Thoracic aorta (tissue), 2 donors: ENCODE measurements at regions not wholly inside any gene's neighbourhood (a gene's known extent, or its start where the extent isn't known, plus 50 kb on each side); places are given as distances from the start of the nearest gene placed in this dataset.
"Not testable (repeated sequence)": the region's sequence is repeated elsewhere in the genome, so short reads cannot be mapped to it uniquely, and the experiment has no call there.

ENCODE experiments used
- ATAC-seq: fragments of 150-250 bp; one replicate; pipeline ENCODE4 v1.8.0; 2017; ENCODE audit warnings: low read depth; ENCODE audit not compliant: insufficient number of reproducible peaks, low FRiP score
- DNase-seq: peaks from one replicate; pipeline ENCODE4 v3.0.0-alpha.2; 2020; ENCODE audit warnings: low spot score
- H3K27ac ChIP-seq, 2 donors: fragments of 200-600 bp; sonication (generic); 1 replicate in 1 of 2; 2 replicates in 1 of 2; pipeline ENCODE4 v1.5.1; 2016; ENCODE audit warnings: mild to moderate bottlenecking in 2 of 2, moderate library complexity in 2 of 2
- H3K27me3 ChIP-seq: fragments of 200-600 bp; sonication (generic); replicated peaks from 2 replicates; pipeline ENCODE4 v1.6.0; 2016; ENCODE audit warnings: mild to moderate bottlenecking; ENCODE audit not compliant: insufficient read depth
- H3K36me3 ChIP-seq: fragments of 200-600 bp; sonication (generic); one replicate; pipeline ENCODE4 v1.5.1; 2016
- H3K4me1 ChIP-seq, 2 donors: fragments of 200-600 bp; sonication (generic); 1 replicate in 1 of 2; 2 replicates in 1 of 2; pipeline versions ENCODE4 v1.5.1 to v1.6.0; 2016; ENCODE audit warnings: low read depth in 2 of 2, mild to moderate bottlenecking in 1 of 2; ENCODE audit not compliant: control insufficient read depth in 1 of 2
- H3K4me3 ChIP-seq: fragments of 200-600 bp; sonication (generic); 2 replicates; pipeline ENCODE4 v1.5.1; 2016; ENCODE audit warnings: mild to moderate bottlenecking
- H3K9me3 ChIP-seq: fragments of 200-600 bp; sonication (generic); 2 replicates; pipeline ENCODE4 v1.5.1; 2016
- CTCF ChIP-seq: fragments of 200-600 bp; sonication (generic); IDR thresholded peaks from one replicate; pipeline ENCODE4 v1.5.1; 2019; ENCODE audit warnings: antibody characterized with exemption

- Histone ChIP-seq H3K9me3 (no peaks in the 10 kb centered on the region), H3K27ac (no peak overlapping the region), H3K27me3 (no peaks in the 10 kb centered on the region), H3K4me1 (no peaks in the 10 kb centered on the region), H3K36me3 (no peaks in the 10 kb centered on the region), H3K4me3 (no peak overlapping the region)
- ATAC-seq (no peak), DNase-seq (no peak)
- no peak for TF ChIP-seq CTCF
Observed at GRCh38 chr14:44847526-44848309, 114.0 kb downstream of the KLHL28 start.

GRCh38 chr14:44846232-44846824 is 115.4 kb downstream of the KLHL28 start:
- Histone ChIP-seq H3K4me1 (no peaks in the 10 kb centered on the region), H3K27me3 (no peaks in the 10 kb centered on the region), H3K9me3 (no peaks in the 10 kb centered on the region), H3K36me3 (no peaks in the 10 kb centered on the region), H3K27ac (no peak overlapping the region), H3K4me3 (no peak overlapping the region)
- peak; percentile 55 for TF ChIP-seq CTCF
- peak; percentile 71 for ATAC-seq
- DNase-seq: no peak

DNA sequence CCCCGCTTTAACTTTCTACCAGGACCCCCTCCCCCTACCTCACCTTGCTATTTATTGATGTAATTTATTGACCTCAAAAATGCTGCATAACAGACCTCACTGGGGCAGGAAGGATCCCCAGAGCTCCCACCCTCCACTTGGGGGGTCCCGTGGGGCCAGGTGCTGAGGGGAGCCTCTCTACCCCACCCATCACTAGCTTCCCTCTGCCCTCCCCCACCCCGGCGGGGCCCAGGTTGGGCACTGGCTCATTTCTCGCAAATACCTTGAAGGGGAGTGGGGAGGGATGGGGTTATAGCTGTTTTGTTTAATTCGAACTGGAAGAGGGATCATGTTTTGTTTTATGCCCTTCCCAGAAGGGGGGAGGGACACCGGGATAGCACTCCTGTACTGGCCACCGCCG is 125.8 kb downstream of the KLHL28 start:
- ATAC-seq, H3K27me3 ChIP-seq, H3K9me3 ChIP-seq, H3K4me3 ChIP-seq, DNase-seq, H3K27ac ChIP-seq, H3K4me1 ChIP-seq, H3K36me3 ChIP-seq: not testable (repeated sequence)

GRCh38 chr14:44833376-44834060 is 128.2 kb downstream of the KLHL28 start:
- H3K36me3 ChIP-seq: no peaks in the 10 kb centered on the region
- no peaks in the 10 kb centered on the region for H3K9me3 ChIP-seq
- ATAC-seq (no peak), DNase-seq (no peak)
- no peaks in the 10 kb centered on the region for H3K4me1 ChIP-seq
- no peaks in the 10 kb centered on the region for H3K27me3 ChIP-seq
- TF ChIP-seq CTCF: no peak
- H3K27ac ChIP-seq: no peak overlapping the region
- H3K4me3 ChIP-seq: no peak overlapping the region

- no peaks in the 10 kb centered on the region for H3K27me3 ChIP-seq
- H3K9me3 ChIP-seq: no peaks in the 10 kb centered on the region
Observed at GRCh38 chr14:44830371-44830770, 131.4 kb downstream of the KLHL28 start.

More at GRCh38 chr14:44830371-44830770, 131.4 kb downstream of the KLHL28 start:
- H3K4me3 ChIP-seq: no peak overlapping the region
- no peaks in the 10 kb centered on the region for H3K4me1 ChIP-seq
- H3K36me3 ChIP-seq: no peaks in the 10 kb centered on the region
- ATAC-seq (no peak), DNase-seq (no peak)
- no peak overlapping the region for H3K27ac ChIP-seq
- TF ChIP-seq CTCF: no peak
